ENCODE measurements at regions not wholly inside any gene's neighbourhood (a gene's known extent, or its start where the extent isn't known, plus 50 kb on each side); places are given as distances from the start of the nearest gene placed in this dataset.

DNA sequence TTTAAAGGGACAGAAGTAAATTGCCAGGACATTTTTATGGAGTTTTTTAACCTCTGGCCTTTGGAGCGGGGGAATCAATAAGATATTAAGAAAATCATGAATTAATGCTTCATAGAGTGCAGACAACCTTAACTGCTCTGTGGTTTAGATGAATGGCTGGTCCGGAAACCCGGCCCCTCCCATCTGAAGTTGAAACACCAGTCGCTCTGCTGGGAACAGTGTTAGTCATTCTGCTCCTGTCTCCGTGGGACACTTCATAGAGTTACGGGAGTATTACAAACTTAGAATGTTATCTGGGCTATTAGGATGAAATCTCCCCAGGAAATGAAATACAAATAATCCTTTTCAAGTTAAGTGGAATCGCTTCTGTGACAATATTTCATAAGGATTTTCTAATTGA is 110.1 kb upstream of the IRX2 start:
- TF ChIP-seq EZH2phosphoT487 (IDR thresholded peaks at IDR 0.05; ENCODE audit: borderline replicate concordance): no peak
- TF ChIP-seq, protein P1, sequence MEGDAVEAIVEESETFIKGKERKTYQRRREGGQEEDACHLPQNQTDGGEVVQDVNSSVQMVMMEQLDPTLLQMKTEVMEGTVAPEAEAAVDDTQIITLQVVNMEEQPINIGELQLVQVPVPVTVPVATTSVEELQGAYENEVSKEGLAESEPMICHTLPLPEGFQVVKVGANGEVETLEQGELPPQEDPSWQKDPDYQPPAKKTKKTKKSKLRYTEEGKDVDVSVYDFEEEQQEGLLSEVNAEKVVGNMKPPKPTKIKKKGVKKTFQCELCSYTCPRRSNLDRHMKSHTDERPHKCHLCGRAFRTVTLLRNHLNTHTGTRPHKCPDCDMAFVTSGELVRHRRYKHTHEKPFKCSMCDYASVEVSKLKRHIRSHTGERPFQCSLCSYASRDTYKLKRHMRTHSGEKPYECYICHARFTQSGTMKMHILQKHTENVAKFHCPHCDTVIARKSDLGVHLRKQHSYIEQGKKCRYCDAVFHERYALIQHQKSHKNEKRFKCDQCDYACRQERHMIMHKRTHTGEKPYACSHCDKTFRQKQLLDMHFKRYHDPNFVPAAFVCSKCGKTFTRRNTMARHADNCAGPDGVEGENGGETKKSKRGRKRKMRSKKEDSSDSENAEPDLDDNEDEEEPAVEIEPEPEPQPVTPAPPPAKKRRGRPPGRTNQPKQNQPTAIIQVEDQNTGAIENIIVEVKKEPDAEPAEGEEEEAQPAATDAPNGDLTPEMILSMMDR (conservative IDR thresholded peaks at IDR 0.05; ENCODE audit: low read length): no peak

Data from Loucy (cell line).